LNCAP (cell line): ENCODE measurements at regions not wholly inside any gene's neighbourhood (a gene's known extent, or its start where the extent isn't known, plus 50 kb on each side); places are given as distances from the start of the nearest gene placed in this dataset.

Experiments
- TF ChIP-seq, protein P1 (sequence below): fragments of 450-650 bp; IDR thresholded peaks from 2 replicates; pipeline ENCODE4 v1.5.1; 2017; ENCODE audit warnings: mild to moderate bottlenecking

DNA sequence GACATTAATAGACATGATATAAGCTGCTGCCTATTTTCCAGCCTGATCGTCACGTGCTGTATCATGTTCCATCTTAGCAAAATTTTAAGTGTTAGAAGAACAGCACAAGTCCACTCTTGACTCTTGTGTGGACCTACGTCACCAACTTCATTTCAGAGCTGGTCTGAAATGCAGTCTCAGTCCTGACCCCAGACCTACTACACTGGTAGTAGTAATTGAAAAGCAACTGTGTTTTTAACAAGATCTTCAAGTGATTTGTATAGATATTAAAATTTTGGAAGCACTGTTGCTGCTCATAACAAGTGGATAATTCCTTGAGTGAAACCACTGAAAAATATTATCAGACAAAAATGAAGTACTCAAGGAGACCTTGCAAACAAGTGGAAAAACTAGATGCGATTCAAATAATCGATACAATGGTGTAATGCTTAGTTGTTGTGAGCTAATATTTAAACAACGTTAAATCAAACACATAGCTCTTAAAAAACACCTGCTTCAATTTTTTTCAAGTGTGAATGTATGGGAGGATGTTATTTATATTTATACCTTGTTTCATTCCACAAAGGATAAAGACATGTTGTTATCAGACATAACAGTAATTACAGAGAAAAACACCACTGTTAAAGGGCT, 110.9 kb upstream of the JAG1 start:
- TF ChIP-seq, protein P1, sequence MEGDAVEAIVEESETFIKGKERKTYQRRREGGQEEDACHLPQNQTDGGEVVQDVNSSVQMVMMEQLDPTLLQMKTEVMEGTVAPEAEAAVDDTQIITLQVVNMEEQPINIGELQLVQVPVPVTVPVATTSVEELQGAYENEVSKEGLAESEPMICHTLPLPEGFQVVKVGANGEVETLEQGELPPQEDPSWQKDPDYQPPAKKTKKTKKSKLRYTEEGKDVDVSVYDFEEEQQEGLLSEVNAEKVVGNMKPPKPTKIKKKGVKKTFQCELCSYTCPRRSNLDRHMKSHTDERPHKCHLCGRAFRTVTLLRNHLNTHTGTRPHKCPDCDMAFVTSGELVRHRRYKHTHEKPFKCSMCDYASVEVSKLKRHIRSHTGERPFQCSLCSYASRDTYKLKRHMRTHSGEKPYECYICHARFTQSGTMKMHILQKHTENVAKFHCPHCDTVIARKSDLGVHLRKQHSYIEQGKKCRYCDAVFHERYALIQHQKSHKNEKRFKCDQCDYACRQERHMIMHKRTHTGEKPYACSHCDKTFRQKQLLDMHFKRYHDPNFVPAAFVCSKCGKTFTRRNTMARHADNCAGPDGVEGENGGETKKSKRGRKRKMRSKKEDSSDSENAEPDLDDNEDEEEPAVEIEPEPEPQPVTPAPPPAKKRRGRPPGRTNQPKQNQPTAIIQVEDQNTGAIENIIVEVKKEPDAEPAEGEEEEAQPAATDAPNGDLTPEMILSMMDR = no peak

- TF ChIP-seq, protein P1 = no peak
Observed at GRCh38 chr20:10786678-10787077, 112.9 kb upstream of the JAG1 start.

GRCh38 chr20:10788055-10788454, 114.3 kb upstream of the JAG1 start:
- TF ChIP-seq, protein P1 = no peak

- TF ChIP-seq, protein P1 = no peak
Observed at GRCh38 chr20:10788877-10789276, 115.1 kb upstream of the JAG1 start.

DNA sequence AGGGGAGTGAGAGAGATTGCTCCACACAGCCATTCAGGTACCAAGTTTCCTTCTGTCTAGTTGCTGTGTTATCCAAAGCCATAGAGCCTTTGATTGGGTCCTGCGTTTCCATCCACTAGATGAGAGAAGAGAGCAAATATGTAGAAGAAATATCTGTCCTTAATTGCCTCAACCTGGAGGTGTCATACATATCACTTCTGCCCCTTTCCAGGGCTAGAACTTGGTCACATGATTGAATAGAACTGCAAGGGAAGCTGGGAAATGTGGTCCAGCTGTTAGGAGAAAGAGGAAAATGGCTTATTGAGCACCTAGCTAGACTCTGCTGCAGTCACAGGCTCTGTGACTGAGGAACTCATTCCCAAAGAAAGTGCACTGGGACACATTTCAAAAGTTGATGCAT, 115.6 kb upstream of the JAG1 start:
- TF ChIP-seq, protein P1 = no peak

- TF ChIP-seq, protein P1 = no peak
Observed at GRCh38 chr20:10790013-10790412, 116.2 kb upstream of the JAG1 start.

GRCh38 chr20:10792291-10792690, 118.5 kb upstream of the JAG1 start:
- TF ChIP-seq, protein P1 = no peak

DNA sequence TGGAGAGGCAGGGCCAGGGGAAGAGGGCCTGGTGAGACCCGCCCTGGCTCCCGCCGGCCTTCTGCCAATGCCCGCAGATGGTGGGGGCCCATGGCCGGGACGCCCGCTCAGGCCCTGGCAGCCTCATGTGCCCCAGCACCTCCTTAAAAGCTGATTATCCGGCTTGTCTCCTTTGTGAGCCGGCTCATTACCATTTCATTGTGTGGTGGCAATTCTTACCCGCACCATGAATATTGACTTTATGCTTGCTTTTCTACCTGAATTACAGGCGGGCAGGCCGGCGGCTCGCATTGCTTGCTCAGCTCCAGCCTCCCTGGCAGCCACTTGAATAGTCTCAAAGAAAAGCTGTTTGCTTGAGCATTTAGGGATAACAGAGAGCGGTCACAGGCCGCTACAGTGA, 120.0 kb upstream of the JAG1 start:
- TF ChIP-seq, protein P1 = no peak
